Small intestine (tissue), 7 donors: ENCODE measurements at regions not wholly inside any gene's neighbourhood (a gene's known extent, or its start where the extent isn't known, plus 50 kb on each side); places are given as distances from the start of the nearest gene placed in this dataset.

ENCODE experiments used
- DNase-seq, 2 donors: peaks; one replicate each; pipeline versions ENCODE4 v3.0.0 to v3.0.0-alpha.2; 2013
- FAIRE-seq: peaks from 2 replicates; lab custom pipeline; 2012; peaks lifted over from hg19 to GRCh38; lab: Jason Lieb, UNC
- H3K27ac ChIP-seq, 3 donors: one replicate each; pipeline ENCODE4 v1.5.1; 2013; ENCODE audit warnings: low read length in 2 of 3, mild to moderate bottlenecking in 2 of 3, control low read depth in 1 of 3, inconsistent platforms in 1 of 3, low read depth in 1 of 3, moderate library complexity in 1 of 3
- H3K27me3 ChIP-seq, 3 donors: one replicate each; pipeline ENCODE4 v1.6.1; 2013; ENCODE audit warnings: low read length in 3 of 3, inconsistent platforms in 1 of 3; ENCODE audit not compliant: control insufficient read depth in 3 of 3, insufficient read depth in 3 of 3
- H3K36me3 ChIP-seq, 3 donors: one replicate each; pipeline ENCODE4 v1.6.1; 2013; ENCODE audit warnings: low read length in 3 of 3, inconsistent platforms in 1 of 3, low read depth in 1 of 3, mild to moderate bottlenecking in 1 of 3, moderate library complexity in 1 of 3; ENCODE audit not compliant: control insufficient read depth in 3 of 3, insufficient read depth in 2 of 3
- H3K4me1 ChIP-seq, 3 donors: one replicate each; pipeline ENCODE4 v1.6.1; 2013; ENCODE audit warnings: low read length in 2 of 3, inconsistent platforms in 1 of 3, low read depth in 1 of 3, mild to moderate bottlenecking in 1 of 3, moderate library complexity in 1 of 3; ENCODE audit not compliant: control insufficient read depth in 3 of 3, insufficient read depth in 2 of 3
- H3K4me3 ChIP-seq, 3 donors: one replicate each; pipeline ENCODE4 v1.5.1; 2013; ENCODE audit warnings: low read length in 3 of 3, control low read depth in 1 of 3, inconsistent platforms in 1 of 3, low read depth in 1 of 3, mild to moderate bottlenecking in 1 of 3, moderate library complexity in 1 of 3
- H3K9me3 ChIP-seq, 2 donors: one replicate each; pipeline ENCODE4 v1.6.1; 2013; ENCODE audit warnings: low read depth in 1 of 2, low read length in 1 of 2; ENCODE audit not compliant: control insufficient read depth in 2 of 2, insufficient read depth in 1 of 2
- WGBS, 3 donors: extraction: QIAGEN DNeasy Blood & Tissue Kit; methylation state at CpG; one replicate each; pipeline ENCODE4 v1.1.7; 2013; 5-methylcytosine and 5-hydroxymethylcytosine counted together
- donor health status: healthy with polysubstance abuse.
- donor health status: control.
- donor health status: control.
- donor health status: Bipolar disorder and iron deficiency.
- donor health status: healthy.

DNA sequence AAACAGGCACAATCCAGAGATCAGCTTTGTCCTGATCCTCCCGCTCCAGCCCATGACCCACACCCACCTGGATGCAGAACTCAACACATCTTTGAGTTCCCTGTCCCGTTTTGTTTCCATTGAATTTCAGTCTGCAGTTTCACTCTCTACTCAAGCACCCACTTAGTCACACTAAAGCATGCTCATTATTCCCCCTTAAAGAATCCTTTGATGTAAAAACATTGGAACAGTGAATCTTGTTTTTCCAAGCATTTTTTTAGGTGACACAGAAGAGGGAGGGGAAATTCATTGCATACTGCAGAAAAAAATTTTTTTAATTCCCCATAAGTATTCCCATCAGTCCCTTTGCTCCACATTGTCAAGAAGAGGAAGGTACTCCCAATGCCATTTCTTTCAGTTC, 249.7 kb upstream of the TTC29 start:
- Histone ChIP-seq H3K36me3 (no peaks in the 10 kb centered on the region), H3K4me1 (no peaks in the 10 kb centered on the region), H3K27ac (no peak overlapping the region), H3K4me3 (no peak overlapping the region), H3K27me3 (no peaks in the 10 kb centered on the region), H3K9me3 (no peaks in the 10 kb centered on the region)
- no peak for DNase-seq
- 70 to 92% (median 86%) methylated on average over 2 of the region's 2 CpGs for WGBS, 3 donors
- no peak for FAIRE-seq

DNA sequence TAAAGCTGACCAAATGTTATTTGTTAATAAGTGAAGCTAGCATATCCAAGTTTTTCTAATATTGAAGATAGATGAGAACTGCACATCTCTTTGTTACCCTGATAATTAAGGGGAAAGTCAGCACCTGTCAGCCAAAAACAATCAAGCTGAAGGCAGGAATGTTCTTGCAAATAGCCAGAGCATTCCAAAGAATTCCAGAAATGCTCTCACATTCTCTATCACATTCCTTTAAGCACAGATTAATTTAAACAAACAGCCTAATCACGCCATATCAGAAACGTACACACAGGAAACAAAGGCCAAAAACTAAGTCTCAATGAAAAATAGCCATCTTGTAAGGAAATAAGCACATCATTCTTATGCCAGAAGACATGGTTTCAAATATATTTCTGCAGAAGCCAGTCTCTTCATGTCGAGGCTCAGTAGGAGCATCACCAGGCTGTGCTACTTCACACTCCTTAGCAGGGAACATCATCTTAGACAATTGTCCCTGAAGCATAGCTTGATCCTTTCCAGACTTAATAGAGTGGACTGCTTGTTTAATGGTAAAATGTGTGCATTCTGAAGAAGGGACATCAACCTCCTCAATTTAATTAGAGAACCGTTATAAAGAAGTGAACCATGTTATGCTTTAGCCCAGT, 252.9 kb upstream of the TTC29 start:
- Histone ChIP-seq H3K27me3 (no peaks in the 10 kb centered on the region), H3K36me3 (no peaks in the 10 kb centered on the region), H3K27ac (no peak overlapping the region), H3K4me3 (no peak overlapping the region), H3K9me3 (no peaks in the 10 kb centered on the region), H3K4me1 (no peaks in the 10 kb centered on the region)
- no peak for DNase-seq
- FAIRE-seq, result no peak
- WGBS, 3 donors, result 30 to 43% (median 35%) methylated on average over 4 of the region's 4 CpGs

DNA sequence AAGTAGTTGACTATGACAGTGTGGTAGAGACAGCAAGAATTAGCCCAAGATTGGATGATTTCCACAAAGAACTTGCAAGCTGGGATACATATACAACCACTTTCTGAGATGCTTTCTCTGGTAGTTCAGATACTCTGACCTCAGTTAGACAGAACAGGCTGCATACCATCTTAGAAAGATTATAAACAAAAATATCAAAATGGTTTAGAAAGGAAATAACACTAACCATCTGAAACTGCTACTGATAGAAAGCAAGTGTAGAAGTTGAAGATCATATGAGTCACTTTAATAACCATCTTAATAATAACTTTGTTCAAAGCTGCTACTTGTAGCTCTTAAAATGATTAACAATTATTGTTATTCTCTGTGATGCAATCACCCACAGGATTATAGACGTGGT, 255.4 kb upstream of the TTC29 start:
- FAIRE-seq, result no peak
- no peak overlapping the region for H3K4me3 ChIP-seq
- WGBS, 3 donors, result 37 to 45% (median 44%) methylated on average over 1 of the region's 1 CpG
- no peaks in the 10 kb centered on the region for H3K36me3 ChIP-seq
- H3K4me1 ChIP-seq, result no peaks in the 10 kb centered on the region
- H3K9me3 ChIP-seq, result no peaks in the 10 kb centered on the region
- no peak overlapping the region for H3K27ac ChIP-seq
- no peaks in the 10 kb centered on the region for H3K27me3 ChIP-seq
- DNase-seq, result no peak

DNA sequence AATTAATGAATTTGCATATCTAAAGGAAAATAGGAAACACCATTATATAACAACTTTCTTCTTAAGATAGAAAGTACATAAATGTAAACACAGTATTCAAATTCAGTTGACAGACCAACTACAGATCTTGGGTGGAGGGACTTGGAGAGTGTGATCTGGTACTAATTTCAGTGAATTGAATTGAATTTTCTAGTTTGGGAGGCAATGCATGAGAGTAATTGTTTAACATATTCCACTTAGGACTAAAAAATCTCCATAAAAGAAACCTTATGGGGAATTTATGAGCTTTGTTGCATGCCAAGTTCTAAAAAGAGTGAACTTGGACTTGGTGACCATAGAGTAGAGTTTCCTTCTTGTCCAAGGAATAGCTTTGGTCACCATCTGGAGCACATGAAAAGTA, 261.1 kb upstream of the TTC29 start:
- Histone ChIP-seq H3K4me1 (no peaks in the 10 kb centered on the region), H3K4me3 (no peak overlapping the region), H3K36me3 (no peaks in the 10 kb centered on the region), H3K27me3 (no peaks in the 10 kb centered on the region), H3K27ac (no peak overlapping the region), H3K9me3 (no peaks in the 10 kb centered on the region)
- no peak for DNase-seq
- no peak for FAIRE-seq

DNA sequence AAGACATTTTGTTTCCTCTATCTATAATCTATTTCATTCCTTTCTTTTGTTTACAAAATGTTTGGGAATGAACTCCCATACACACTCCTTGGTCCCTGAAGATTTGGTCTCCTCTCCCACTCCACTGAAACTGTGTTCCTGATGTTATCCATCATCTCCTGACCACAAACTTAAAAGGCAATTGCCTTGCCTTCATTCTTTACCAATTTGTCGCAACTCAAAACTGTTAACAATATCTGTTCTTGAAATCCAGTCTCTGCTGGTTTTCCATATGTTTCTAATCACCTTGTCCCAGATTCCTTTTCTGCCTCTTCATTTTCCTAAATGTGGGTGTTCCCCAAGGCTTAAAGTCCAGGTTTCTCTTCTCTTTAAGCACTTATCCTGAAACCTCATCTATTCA, 262.2 kb upstream of the TTC29 start:
- no peaks in the 10 kb centered on the region for H3K36me3 ChIP-seq
- no peaks in the 10 kb centered on the region for H3K9me3 ChIP-seq
- no peak overlapping the region for H3K27ac ChIP-seq
- H3K27me3 ChIP-seq, result no peaks in the 10 kb centered on the region
- no peak overlapping the region for H3K4me3 ChIP-seq
- WGBS, 3 donors, result 80 to 92% (median 89%) methylated on average over 1 of the region's 1 CpG
- no peaks in the 10 kb centered on the region for H3K4me1 ChIP-seq
- no peak for DNase-seq
- FAIRE-seq, result no peak

DNA sequence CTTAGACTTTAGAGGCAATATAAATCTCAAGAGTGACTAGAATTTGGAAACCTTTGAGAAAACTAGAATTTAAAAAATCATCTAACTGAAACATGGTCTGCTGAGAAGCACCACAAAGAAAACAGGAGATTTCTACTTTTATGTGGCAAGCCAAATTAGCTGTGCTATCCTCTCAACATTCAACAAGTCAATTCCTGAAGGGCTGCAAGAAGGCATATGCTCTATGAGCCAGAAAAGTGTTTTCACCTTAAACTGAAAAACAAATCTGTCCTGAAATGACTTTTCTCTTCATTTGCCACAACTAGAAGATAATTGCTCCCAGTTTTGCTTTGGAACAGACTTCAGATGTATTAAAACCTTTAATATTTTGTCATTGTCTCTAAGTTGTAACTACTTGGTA, 263.2 kb upstream of the EDNRA start:
- no peaks in the 10 kb centered on the region for H3K4me1 ChIP-seq
- H3K36me3 ChIP-seq, result no peaks in the 10 kb centered on the region
- no peak overlapping the region for H3K27ac ChIP-seq
- no peaks in the 10 kb centered on the region for H3K27me3 ChIP-seq
- H3K4me3 ChIP-seq, result no peak overlapping the region
- DNase-seq, result no peak
- FAIRE-seq, result no peak
- no peaks in the 10 kb centered on the region for H3K9me3 ChIP-seq

DNA sequence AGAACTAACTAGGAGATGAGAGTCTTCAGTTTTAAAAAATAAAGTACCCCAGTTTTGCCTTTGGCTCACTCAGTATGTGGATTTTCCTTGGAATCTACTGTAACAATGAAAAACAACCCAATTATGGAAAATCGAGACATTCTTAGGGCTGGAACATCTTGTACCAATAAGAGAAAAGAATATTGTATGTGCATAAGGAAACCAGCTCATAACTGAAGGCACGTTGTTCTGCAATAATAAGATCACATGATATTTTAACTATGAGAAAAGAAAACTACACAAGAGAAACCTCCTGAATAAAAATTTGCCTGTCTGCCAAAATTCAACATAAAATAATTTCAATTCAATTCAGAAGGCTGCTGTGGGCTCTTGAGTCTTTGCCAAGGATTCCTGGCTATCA, 261.8 kb upstream of the EDNRA start:
- FAIRE-seq (no peak), DNase-seq (no peak)
- no peak overlapping the region for H3K27ac ChIP-seq
- no peaks in the 10 kb centered on the region for H3K9me3 ChIP-seq
- WGBS, 3 donors, result 76 to 80% (median 79%) methylated on average over 2 of the region's 2 CpGs
- no peaks in the 10 kb centered on the region for H3K27me3 ChIP-seq
- no peak overlapping the region for H3K4me3 ChIP-seq
- H3K36me3 ChIP-seq, result no peaks in the 10 kb centered on the region
- H3K4me1 ChIP-seq, result no peaks in the 10 kb centered on the region

DNA sequence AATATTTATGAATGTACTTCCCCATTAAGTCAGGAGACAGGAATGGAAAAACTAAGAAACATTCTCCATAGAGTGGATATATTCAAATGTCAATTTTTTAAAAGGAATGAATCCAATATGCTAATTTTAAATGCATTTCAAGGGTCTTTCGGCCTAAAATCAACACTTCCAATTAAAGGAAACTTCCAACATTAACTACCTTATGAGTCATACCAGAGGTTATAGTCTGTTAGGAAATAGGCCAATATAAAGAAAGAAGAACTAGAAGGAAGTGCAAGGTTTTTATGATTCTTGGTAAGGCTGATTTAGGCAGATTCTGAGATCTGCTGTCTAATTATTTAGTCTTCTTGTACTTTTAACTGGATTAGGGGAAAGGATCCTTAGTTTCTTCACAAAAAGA, 260.1 kb upstream of the EDNRA start:
- Histone ChIP-seq H3K27ac (no peak overlapping the region), H3K27me3 (no peaks in the 10 kb centered on the region), H3K4me1 (no peaks in the 10 kb centered on the region), H3K36me3 (no peaks in the 10 kb centered on the region), H3K9me3 (no peaks in the 10 kb centered on the region), H3K4me3 (no peak overlapping the region)
- WGBS, 3 donors, result 56 to 79% (median 58%) methylated on average over 1 of the region's 1 CpG
- peak; percentile 23 for FAIRE-seq
- no peak for DNase-seq

DNA sequence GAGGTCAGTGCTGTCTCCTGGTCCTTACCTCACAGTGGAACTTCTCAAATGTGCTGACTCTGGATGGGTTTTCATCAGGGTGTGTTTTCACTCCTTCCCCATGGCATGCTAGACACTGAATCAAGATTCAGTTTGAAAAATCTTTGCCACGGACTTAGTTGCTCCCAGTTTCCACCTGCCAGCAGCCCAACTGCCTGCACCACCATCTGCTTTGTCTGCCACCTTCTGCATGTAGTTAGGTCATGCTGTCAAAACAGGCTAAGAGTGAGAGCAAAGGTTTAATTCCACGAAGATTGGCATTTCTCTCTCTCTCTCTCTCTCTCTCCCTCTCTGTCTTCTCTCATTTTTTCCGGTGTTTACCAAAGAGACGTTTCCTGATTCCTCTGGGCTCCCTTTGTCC, 258.0 kb upstream of the EDNRA start:
- WGBS, 3 donors, result 55 to 66% (median 65%) methylated on average over 4 of the region's 4 CpGs
- Histone ChIP-seq H3K27me3 (no peaks in the 10 kb centered on the region), H3K36me3 (no peaks in the 10 kb centered on the region), H3K27ac (no peak overlapping the region), H3K4me1 (no peaks in the 10 kb centered on the region), H3K9me3 (no peaks in the 10 kb centered on the region), H3K4me3 (no peak overlapping the region)
- DNase-seq, result no peak
- no peak for FAIRE-seq
